GM12873 (cell line): ENCODE measurements at regions not wholly inside any gene's neighbourhood (a gene's known extent, or its start where the extent isn't known, plus 50 kb on each side); places are given as distances from the start of the nearest gene placed in this dataset.

Source experiments
- TF ChIP-seq, protein P1 (sequence below): IDR thresholded peaks from 2 replicates; pipeline ENCODE4 v1.5.1; 2012; ENCODE audit warnings: low read depth, mild to moderate bottlenecking, moderate library complexity, low read length, control low read depth; ENCODE audit not compliant: insufficient read depth; ENCODE audit errors: missing control alignments

DNA sequence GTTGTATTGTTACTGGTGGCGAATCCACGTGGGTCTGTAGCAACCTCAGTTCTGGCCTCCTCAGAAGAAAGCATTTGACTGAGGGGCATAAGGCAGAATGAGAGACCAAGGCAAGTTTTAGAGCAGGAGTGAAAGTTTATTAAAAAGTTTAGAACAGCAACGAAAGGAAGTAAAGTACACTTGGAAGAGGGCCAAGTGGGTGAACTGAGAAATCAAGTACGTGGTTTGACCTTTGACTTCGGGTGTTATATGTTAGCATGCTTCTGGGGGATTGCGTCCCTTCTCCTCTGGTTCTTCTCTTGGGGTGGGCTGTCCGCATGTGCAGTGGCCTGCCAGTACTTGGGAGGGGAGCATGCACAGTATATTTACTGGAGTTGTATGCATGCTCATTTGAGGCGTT is 232.7 kb upstream of the GATB start:
- TF ChIP-seq, protein P1, sequence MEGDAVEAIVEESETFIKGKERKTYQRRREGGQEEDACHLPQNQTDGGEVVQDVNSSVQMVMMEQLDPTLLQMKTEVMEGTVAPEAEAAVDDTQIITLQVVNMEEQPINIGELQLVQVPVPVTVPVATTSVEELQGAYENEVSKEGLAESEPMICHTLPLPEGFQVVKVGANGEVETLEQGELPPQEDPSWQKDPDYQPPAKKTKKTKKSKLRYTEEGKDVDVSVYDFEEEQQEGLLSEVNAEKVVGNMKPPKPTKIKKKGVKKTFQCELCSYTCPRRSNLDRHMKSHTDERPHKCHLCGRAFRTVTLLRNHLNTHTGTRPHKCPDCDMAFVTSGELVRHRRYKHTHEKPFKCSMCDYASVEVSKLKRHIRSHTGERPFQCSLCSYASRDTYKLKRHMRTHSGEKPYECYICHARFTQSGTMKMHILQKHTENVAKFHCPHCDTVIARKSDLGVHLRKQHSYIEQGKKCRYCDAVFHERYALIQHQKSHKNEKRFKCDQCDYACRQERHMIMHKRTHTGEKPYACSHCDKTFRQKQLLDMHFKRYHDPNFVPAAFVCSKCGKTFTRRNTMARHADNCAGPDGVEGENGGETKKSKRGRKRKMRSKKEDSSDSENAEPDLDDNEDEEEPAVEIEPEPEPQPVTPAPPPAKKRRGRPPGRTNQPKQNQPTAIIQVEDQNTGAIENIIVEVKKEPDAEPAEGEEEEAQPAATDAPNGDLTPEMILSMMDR = no peak

DNA sequence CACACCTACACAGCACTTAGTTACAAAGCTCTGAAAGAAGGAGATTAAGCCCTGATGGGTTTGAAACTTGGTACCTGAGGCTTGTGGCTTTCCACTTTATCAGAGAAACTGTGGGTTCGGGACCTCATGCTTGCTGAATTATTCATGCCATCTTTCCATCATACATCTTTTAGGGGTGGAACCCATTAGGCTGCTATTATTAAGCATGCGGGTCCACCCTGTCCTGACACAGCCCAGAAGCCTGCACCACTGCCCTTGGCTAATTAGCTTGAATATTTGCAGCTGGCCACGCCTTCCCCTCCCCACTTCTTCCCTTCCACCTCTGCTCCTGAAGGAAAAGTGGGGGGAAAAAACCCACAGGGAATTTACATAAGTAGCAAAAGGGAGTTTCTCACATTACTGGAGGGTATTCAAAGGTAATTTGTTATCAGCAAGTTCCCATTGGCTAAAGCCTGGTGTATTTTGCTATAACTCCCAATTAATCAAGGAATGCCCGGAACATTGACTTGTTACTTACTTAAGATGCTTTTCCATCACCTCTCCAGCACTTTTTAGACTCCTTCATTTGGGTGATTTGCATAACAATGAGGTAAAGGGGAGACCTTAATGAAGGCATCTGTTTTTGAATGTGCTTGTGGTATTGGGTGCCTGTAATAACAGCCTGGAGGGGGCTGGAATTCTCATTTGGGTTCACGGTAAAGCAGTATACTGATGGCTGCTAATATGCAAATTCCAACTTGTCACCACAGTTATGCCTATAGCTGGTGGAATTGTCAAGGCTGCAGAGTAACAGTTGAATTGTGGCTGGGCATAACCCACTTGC is 231.7 kb upstream of the GATB start:
- TF ChIP-seq, protein P1 = no peak

DNA sequence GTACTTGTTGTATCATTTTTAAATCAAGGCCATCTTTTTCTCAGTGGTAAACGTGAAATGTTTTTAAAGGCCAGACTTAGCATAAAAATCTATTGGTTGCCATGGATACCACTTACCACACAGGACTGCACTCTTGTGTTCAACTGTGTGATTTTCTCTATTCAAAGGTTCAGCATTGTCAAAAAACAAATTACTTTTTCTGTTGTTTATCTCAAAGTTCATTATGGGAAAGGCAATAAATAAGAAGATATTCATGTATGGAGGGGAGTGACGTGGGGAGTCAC is 231.0 kb upstream of the GATB start:
- TF ChIP-seq, protein P1 = no peak

DNA sequence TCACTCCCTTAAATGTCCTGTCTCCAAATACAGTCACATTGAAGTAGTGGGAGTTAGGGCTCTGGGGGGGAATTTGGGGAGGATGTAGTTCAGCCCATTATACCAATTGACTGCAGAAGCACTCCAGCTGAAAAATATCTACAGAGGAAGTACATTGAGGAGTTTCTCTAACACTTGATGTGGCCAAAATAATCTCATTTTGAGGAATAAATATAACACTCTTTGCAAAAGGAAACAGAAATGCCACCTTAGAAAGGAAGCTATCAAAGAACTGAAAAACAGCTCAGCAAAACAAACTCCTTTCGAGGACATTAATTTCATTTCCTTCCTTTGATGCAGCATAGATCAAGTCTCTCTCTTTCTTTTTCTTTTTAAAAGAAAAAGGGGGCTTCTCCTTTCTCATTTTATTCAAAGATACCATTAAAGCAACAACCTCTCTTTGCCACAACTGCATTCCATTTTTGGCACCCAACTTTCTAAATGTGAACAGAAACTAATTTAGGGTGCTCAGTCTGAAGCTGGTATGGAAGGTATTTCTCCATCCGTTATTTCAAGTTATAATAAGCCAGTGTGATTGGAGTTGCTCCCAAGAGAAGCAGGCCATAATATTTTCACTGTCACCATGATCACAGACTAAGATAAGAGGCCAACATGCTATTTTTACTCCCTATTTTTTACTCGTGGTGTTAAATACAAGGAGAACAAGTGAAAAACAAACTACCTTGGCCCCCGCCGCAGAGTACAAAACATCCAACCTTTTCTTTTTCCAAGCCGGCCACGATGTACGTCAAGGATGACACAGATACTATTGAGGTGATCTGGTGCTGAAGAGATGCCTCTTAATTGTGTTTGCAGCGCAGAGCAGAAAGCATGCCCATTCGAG is 230.4 kb upstream of the GATB start:
- TF ChIP-seq, protein P1 = no peak

DNA sequence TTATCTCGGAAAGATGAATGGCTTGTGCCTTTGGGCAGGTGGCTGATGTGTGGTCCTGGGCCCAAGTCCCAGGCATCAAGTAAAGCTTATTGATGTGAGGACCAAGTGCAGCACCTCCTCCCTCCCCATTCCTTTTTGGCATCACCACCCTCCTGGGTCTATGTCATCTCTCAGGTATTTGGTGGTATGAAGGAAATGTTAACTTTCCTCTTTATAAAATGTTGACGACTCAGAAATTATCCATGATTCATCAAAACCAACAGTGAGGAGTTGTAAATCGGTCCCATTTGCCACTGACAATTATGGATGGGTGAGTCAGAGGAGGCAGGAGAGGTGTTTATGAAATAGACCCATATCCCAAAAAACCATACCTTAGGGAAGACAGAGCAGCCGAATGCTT is 229.4 kb upstream of the GATB start:
- TF ChIP-seq, protein P1 = no peak

DNA sequence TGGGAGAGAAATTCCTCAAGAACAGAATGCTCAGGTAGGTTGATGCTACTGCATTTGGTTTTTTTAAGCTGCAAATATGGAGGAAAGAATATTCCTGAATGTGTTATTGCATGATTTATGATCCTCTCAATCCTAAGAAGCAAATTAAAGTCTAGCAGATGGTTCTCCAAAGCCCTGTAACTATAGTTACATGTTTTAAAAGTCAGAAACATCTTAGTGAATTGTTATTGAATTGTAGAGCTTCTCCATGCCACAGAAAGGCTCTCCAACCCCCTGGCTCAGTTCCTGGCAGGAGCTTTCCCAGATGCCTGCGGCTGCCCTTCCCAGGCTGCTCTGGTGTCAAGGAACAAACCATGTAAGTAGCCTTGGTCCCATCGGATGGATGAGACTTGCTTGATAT is 227.8 kb upstream of the GATB start:
- TF ChIP-seq, protein P1 = no peak

DNA sequence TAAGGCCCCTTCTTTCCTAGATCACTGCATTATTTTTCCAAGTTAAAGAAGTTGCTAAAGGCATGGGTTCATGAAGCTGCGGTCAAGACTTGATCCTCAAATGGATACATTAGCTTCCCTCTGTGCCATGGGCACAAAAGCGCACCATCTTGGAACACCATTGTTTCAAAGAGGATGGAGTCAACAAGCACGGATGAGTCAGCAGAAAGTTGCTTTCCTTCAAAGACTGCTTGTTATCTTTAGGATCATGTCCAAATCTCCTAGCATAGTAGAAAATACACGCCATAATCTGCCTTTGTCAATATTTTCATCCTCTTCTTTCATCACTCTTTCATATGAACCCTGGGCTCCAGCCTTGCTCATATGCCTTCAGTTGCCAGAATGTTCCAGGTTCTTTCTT is 226.8 kb upstream of the GATB start:
- TF ChIP-seq, protein P1 = no peak
